ENCODE measurements at regions not wholly inside any gene's neighbourhood (a gene's known extent, or its start where the extent isn't known, plus 50 kb on each side); places are given as distances from the start of the nearest gene placed in this dataset.

GRCh38 chr3:197427021-197427420 is 128.6 kb upstream of the DLG1 start (continued):
- TF ChIP-seq, protein P1, sequence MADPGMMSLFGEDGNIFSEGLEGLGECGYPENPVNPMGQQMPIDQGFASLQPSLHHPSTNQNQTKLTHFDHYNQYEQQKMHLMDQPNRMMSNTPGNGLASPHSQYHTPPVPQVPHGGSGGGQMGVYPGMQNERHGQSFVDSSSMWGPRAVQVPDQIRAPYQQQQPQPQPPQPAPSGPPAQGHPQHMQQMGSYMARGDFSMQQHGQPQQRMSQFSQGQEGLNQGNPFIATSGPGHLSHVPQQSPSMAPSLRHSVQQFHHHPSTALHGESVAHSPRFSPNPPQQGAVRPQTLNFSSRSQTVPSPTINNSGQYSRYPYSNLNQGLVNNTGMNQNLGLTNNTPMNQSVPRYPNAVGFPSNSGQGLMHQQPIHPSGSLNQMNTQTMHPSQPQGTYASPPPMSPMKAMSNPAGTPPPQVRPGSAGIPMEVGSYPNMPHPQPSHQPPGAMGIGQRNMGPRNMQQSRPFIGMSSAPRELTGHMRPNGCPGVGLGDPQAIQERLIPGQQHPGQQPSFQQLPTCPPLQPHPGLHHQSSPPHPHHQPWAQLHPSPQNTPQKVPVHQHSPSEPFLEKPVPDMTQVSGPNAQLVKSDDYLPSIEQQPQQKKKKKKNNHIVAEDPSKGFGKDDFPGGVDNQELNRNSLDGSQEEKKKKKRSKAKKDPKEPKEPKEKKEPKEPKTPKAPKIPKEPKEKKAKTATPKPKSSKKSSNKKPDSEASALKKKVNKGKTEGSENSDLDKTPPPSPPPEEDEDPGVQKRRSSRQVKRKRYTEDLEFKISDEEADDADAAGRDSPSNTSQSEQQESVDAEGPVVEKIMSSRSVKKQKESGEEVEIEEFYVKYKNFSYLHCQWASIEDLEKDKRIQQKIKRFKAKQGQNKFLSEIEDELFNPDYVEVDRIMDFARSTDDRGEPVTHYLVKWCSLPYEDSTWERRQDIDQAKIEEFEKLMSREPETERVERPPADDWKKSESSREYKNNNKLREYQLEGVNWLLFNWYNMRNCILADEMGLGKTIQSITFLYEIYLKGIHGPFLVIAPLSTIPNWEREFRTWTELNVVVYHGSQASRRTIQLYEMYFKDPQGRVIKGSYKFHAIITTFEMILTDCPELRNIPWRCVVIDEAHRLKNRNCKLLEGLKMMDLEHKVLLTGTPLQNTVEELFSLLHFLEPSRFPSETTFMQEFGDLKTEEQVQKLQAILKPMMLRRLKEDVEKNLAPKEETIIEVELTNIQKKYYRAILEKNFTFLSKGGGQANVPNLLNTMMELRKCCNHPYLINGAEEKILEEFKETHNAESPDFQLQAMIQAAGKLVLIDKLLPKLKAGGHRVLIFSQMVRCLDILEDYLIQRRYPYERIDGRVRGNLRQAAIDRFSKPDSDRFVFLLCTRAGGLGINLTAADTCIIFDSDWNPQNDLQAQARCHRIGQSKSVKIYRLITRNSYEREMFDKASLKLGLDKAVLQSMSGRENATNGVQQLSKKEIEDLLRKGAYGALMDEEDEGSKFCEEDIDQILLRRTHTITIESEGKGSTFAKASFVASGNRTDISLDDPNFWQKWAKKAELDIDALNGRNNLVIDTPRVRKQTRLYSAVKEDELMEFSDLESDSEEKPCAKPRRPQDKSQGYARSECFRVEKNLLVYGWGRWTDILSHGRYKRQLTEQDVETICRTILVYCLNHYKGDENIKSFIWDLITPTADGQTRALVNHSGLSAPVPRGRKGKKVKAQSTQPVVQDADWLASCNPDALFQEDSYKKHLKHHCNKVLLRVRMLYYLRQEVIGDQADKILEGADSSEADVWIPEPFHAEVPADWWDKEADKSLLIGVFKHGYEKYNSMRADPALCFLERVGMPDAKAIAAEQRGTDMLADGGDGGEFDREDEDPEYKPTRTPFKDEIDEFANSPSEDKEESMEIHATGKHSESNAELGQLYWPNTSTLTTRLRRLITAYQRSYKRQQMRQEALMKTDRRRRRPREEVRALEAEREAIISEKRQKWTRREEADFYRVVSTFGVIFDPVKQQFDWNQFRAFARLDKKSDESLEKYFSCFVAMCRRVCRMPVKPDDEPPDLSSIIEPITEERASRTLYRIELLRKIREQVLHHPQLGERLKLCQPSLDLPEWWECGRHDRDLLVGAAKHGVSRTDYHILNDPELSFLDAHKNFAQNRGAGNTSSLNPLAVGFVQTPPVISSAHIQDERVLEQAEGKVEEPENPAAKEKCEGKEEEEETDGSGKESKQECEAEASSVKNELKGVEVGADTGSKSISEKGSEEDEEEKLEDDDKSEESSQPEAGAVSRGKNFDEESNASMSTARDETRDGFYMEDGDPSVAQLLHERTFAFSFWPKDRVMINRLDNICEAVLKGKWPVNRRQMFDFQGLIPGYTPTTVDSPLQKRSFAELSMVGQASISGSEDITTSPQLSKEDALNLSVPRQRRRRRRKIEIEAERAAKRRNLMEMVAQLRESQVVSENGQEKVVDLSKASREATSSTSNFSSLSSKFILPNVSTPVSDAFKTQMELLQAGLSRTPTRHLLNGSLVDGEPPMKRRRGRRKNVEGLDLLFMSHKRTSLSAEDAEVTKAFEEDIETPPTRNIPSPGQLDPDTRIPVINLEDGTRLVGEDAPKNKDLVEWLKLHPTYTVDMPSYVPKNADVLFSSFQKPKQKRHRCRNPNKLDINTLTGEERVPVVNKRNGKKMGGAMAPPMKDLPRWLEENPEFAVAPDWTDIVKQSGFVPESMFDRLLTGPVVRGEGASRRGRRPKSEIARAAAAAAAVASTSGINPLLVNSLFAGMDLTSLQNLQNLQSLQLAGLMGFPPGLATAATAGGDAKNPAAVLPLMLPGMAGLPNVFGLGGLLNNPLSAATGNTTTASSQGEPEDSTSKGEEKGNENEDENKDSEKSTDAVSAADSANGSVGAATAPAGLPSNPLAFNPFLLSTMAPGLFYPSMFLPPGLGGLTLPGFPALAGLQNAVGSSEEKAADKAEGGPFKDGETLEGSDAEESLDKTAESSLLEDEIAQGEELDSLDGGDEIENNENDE (IDR thresholded peaks at IDR 0.05; ENCODE audit: insufficient replicate concordance, low read length): no peak
- TF ChIP-seq TAF7 (optimal IDR thresholded peaks at IDR 0.05; ENCODE audit: borderline replicate concordance, low read depth, low read length) (no peak), GTF2F1 (IDR thresholded peaks at IDR 0.05; ENCODE audit: borderline replicate concordance, low read depth, low read length) (no peak), TCF12 (IDR thresholded peaks at IDR 0.05; ENCODE audit: low read depth, low read length) (no peak), BRCA1 (IDR thresholded peaks at IDR 0.05; ENCODE audit: low read depth, low read length) (no peak), CEBPB (IDR thresholded peaks at IDR 0.05; ENCODE audit: low read depth, low read length) (no peak), POLR2AphosphoS5 (IDR thresholded peaks at IDR 0.05; ENCODE audit: low read depth, low read length) (no peak)
- TF ChIP-seq, protein P2, sequence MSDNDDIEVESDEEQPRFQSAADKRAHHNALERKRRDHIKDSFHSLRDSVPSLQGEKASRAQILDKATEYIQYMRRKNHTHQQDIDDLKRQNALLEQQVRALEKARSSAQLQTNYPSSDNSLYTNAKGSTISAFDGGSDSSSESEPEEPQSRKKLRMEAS (IDR thresholded peaks at IDR 0.05): no peak

Data from H1 (cell line).